Stimulated activated CD8-positive, alpha-beta memory T cell treated with anti-CD3 and anti-CD28 coated beads, Interleukin-12 subunit alpha, Interleukin-12 subunit beta, amount 100 ng/mL, for 24 hours (primary cell): ENCODE measurements at regions not wholly inside any gene's neighbourhood (a gene's known extent, or its start where the extent isn't known, plus 50 kb on each side); places are given as distances from the start of the nearest gene placed in this dataset.

Experiments used
- DNase-seq: peaks from one replicate; pipeline ENCODE4 v3.0.0-alpha.2; 2020; ENCODE audit errors: extremely low read depth

DNA sequence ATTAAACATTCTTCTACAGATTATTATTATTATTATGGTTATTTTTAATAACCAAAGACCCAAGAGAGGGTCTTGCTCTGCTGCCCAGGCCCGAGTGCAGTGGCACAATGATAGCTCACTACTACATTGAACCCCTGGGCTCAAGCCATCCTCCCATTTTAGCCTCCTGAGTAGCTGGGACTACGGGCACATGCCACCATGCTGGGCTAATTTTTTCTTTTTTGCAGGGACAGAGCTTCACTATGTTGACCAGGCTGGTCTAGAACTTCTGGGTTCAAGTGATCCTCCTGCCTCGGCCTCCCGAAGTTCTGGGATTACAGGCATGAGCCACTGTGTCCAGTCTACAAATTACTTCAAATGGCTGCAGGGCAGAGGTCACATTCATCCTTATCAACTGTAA, 179.8 kb downstream of the KCNRG start:
- no peak for DNase-seq

DNA sequence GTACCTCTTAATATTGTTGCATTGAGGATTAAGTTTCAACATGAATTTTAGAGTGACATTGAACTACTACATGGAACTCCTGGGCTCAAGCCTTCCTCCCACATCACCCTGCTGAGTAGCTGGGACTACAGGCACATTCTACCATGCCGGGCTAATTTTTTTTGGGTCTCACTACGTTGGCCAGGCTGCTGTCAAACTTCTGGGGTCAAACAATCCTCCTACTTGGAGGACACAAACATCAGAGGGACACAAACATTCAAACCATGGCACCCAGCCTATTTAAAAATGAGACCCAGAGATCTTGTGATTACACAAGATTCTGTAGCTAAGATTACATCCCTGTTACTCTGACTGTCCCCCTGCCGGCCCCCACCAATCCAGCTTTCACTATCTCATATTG, 180.9 kb downstream of the KCNRG start:
- DNase-seq, result no peak

DNA sequence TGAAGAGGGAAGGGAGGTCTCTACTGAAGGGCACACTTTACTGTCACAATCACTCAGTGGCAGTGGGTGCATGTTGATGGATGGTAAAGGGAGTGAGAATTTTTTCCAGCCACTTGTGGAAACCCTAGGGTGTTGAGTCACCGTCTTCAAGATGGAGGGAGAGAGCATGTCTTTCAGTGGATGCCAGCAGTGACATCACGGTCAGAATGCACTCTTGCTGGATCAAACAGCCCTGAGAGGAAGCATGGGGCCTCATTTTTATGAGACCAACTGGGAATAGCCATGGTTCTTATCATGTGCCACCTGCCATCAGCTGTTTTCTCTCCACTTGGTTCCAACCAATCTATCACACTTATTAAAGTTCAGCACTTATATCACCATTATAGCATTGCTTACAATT, 182.5 kb downstream of the KCNRG start:
- no peak for DNase-seq

DNA sequence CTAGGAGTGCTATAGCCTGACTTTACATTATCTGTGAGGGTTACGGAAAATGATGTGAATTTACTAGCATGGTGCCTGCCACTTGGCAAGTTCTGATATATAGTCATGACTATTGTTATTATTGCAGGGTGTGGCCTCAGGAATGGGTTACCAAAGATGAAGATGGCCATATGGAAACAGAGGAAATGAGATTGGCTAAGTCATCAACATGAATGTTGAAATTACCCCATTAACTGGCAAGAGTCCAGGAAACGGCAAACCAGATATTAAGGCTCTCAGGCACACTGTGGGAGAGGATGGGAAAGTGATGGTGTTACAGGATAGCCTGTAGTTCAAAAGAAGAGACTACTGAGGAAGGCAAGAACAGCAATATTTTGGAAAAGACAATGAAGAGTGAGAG, 183.3 kb downstream of the KCNRG start:
- no peak for DNase-seq

DNA sequence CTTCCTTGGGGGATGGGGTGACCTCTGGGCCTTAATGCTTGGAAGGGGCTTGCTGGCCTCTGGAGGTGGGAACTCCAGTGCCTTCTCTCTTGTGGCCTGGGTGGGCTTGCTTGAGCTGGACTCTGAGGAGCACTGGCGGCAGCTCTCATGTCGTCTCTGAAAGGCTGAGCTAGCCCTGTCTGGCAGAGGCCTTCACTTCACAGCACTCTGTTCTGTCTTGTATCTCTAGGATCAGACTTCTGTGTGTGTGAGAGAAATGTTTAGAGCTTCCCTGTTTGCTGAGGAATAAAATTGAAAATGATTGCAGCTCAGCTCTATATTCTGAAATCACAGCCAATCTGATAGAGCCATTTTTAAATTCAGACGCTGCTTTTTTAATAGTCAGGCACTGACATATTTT, 185.3 kb downstream of the KCNRG start:
- no peak for DNase-seq

DNA sequence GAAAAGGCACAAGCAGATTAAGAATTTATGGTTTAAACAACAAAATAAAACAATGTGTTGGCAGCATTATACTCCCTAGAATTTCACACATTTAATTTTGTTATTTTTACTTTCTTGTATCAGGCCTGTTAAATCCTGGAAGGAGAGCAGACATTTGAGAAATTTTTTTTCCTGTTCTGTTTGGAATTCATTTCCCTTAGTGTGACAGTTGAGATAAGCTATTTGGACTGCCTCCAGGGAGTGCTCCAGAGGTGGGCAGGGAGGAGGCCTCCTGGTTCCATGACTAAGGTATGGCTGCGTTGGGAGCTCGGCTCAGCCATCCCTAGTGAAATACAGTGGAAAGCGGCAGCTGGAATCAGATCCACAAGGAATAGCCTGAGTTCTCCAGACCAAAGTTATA, 185.7 kb downstream of the KCNRG start:
- no peak for DNase-seq

DNA sequence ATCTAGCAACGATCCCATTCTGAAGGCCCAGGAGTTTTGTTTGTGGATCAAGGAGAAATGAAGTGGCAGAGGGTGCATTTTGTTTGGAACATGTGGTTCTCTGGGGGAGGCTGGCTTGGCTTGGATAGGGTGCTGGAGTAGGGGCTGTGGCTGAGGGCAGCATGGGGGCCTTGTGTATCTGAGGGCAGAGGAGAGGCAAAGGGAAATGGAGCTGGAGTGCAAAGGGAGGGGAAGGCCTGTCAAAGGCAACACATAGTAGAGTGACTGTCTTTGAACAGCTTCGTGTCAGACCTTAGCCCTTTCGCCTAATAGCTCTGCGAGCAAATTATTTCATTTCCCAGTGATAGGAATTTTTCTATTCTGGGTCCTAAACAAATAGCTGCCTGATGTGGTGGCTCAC, 187.2 kb downstream of the KCNRG start:
- DNase-seq, result no peak

DNA sequence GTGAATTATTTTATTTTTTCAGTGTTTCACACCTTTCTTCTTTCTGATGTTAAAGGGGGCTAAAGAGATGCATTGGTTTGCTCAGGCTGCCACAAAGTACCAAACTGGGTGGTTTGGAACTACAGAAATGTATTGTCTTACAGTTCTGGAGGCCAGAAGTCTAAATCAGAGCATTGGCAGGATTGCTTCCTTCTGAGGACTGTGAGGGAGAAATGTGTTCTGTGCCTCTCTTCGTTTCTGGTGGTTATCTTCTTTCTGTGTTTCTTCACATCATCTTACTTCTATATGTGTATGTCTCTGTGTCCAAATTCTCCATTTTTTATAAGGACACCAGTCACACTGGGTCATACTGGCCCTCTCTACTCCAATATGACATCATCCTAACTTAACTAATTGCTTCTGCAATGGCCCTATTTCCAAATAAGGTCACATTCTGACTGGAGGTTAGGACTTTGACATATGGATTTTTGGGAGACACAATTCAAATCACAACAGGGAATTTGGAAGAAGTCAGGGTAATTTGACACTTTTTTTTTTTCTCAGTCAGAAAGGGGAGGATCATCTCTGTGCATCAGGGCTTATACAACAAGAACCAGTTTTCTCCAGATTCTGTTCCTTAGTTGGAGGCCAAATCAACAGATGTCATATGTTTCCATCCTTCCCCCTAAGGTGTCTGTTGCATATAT, 188.2 kb downstream of the KCNRG start:
- DNase-seq, result no peak

DNA sequence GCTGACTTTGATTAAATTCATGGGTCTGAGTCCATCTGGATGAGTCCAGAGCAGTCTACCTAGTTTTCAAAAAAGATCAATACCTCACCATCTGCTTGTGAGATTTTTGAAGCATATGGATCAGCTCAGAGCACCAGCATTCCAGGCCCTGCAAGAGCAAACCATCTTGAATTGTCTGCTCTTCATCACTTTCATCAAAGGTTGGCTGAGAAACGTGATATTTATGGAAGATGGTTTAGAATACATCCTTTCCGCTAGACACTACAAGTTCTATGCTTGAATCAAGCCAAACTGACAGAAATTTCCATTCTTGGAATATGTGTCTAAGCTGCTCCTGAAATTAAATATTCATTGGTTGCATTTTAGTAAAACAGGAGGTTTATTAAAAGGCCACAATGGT, 190.3 kb downstream of the KCNRG start:
- DNase-seq, result no peak

DNA sequence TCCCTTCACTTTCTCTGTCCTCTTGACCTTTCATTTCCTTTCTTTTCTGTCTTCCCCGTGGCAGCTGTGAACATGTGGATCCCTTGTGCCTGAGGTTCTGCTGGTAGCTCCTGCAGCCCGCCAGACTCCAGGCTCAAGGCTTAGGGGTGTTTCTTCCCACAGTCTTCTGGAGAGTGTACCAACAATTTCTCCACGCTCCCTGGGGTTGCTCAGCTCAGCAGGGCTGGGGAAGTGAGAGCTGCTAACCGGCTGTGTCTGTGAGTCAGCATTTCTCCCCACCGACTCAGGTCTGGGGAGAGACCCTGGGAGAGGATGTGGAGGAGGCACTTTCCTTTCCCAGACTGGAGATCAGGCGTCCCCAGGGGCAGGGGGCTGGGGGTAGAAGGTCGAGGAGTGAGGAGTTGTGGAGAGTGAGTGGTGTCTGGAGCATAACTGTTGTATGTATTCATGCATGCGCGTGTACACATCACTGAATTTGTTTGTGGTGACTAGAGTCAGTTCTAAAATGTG, 193.6 kb downstream of the KCNRG start:
- no peak for DNase-seq

DNA sequence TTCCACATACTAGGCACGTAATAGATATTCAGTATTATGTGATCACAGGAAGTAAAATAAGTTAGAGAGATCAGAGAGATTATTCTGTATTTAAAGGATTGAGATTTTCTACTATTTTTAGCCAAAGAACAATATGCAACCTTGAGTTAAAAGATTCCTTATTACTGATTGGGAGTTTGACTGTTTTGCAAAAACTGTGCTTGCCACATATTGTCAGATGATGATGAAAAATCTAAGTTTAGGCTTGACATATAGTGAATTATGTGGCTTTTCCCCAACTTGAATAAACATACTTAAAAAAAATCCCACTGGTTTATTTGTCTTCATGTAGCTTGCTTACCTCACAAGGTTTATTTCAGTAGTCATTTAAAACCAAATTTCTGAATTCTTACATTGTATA, 194.4 kb downstream of the KCNRG start:
- DNase-seq, result no peak

DNA sequence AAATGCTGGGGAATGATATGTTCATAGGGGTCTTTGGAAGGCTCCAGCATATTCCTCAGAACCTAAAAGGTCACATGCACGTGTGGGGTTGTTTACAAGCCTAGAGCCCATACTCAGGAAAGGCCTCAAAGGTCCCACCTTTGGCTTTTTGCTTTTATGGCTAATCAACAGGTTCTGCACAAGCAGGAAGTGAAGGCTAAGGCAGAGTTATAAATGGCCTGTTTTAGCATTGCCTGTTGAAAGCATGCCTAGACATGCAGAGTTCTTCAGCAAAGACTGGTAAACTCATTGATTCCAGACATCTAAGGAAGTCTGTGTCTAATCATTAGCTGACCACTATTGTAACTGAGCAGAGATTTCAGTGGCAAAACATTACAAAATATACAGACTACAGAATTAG, 198.3 kb downstream of the KCNRG start:
- no peak for DNase-seq

DNA sequence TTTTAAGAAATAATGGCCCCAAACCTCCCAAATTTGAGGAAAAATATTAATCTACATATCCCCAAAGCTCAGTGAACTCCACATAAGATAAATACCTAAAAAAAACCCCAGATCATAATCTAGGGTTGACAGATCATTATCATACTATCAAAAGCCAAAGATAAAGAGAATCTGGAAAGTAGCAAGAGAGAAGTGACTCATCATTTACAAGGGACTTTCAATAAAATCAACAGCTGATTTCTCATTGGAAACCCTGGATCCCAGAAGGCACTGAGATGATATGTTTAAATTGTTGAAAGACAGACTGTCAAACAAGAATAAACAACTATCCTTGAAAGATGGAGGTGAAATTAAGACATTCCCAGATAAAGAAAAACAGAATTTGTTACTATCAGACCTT, 199.3 kb downstream of the KCNRG start:
- no peak for DNase-seq

DNA sequence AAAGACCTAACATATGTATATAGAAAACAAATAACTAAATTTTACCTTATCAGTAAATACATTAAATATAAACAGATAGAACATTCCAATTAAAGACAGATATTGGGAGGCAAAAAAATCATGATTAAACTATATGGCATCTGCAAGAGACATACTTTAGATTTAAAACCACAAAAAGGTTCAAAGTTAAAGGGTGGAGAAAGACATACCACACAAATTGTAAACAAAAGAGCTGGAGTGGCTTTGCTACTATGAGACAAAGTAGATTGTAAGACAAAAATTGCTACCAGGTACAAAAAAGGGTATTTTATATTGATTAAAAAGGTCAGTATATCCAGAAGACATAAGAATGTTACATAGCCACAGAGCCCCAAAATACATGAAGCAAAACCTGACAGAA, 200.2 kb downstream of the KCNRG start:
- DNase-seq, result no peak

DNA sequence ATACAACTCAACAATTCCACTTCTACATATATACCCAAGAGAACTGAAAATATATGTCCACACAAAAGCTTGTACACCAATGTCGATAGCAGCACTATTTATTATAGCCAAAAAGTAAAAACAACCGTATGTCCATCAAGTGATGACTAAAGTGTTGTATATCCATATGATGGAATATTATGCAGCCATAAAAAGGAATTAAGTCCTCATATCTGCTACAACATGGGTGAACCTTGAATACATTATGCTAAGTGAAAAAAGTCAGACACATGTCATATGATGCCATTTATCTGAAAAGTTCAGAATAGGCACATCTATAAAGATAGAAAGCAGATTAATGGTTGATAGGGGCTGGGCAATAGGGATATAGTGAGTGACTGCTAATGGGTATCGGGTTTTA, 204.5 kb downstream of the KCNRG start:
- DNase-seq, result no peak

DNA sequence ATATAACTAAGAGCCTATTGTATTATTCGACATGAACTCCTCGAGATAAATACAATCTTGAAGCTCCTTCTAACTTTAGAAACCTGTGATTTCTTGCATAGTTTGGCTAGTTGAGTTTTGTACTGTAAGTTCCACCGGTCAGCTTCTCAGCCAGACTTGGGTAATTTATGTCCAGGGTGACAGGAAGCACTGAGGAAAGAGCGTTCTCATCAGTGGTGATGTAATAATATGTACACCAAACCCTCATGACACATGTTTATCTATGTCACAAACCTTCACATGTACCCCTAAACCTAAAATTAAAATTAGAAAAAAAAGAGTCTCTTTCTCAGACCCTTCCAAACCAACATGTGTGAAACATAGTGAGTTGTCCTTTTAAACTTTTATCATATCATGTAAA, 205.7 kb downstream of the KCNRG start:
- DNase-seq, result no peak

DNA sequence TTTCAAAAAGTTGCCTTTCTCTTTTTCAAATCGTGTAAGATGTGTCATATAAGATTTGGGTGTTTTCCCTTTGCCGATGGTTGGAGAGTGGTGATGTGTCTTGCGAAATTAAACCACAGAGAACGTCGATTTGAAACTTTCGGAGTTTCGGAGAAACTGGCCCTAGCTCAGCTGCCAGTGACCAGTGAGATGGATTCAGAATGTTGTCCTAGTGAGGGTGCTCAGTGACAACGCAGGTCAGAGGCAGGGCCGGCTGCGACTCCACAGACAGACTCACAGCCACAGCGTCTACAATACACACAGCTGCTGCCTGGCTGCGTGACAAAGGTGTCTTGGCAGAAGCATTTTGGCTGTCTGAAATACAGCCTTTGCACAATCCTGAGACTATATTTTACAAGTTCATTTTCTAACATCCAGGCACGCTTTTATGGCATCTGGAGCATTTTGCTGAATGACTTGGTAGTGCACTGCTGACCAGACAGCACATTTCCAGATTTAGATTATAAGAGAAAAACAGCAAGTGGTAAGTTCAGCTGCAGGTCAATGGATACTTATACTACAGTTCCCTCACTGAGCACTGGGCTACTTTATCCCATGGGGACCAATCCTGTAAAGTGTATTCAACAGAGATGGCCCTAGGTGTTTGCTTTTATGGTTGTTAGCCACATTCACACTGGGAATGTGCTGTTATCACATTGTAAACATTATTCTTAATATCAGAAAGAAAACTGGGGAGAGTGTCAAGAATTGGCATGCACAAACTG, 207.5 kb downstream of the KCNRG start:
- DNase-seq, result no peak

DNA sequence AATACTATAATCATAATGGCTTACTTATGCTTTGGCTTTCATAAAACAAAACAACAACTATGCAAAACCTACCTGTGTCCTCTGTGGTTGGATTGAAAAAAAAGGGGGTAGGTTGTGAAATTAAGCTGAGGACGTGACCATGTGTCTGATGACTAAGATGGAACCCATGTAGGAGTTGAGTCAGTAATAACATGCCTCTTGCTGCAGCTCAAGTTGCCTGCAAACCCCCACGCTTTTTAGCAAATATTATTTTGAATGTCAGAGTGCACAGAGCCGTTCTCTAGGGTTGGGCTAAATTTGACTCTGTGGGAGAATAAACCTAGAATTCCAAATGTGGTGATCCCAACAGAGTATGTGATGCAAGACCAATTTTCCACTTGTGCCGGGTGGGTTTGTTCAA, 209.3 kb downstream of the KCNRG start:
- no peak for DNase-seq

DNA sequence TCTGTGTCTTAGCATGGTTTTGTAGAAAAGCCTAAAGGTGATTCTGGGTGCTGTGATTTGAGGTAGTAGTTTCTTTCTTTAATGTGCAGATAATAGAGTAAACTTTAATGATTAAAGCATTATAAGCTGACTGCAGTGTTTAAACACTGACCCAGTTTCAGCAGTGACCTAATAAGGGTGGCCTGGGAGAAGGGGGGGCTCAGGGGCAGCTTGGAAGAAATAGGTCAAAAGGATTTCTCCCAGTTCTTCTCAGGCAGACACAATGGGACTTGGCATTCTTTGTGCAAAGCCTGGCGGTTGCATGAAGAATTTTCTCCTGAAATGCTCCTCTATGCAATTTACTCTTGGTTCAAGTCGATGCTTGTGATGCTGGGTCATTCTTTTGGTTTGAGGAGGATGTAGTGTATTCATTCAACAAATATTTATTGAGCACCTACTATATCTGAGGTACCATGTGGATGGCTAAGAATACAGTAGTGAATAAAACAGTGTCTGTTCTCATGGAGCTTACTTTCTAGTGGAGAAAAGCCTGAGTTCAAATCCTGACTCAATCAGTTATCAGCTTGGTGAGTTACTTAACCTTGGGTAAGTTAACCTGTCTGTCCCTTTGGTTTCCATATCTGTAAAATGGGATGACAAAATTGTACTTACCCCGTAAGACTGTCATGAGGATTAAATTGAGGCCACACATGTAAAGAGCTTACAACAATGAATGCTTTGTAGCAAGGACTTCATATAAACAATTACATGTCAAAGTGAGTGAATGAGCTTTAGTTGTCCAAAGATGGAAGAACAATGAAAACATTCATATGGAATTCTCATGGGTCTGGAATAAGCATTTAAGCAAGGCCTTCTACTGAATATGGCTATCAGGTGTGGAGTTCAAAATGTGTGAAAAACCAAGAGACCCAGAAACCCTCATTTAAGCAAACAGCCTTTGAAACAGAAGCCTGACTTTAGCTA, 210.2 kb downstream of the KCNRG start:
- DNase-seq, result no peak

DNA sequence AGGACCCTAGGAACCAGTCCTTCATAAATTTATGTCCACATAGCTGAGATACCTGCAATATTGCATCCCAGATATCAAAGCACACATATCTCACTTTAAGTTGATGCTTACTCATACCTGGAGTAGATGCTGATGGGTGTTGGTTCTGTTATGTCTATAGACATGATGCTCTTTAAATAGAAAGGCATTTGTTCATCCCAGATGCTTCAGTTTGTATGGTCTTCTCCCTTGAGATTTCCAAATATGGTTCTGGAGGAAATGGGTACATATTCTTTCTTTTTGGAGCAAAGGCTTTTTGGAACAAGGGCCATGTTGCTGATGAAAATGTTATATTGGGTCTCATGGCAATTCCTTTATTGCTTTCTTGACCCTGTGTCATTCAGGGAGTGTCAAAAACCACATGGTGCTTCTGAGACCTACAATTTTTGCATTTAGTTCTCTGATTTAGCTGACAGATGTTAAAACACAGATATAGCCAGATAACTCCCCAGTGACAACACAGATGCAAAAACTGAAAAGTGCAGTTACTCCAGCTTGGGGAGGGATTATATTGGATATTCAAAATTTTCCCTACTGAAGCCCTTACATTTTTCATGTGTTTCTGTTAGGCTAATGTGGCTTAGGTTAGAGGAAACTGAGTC, 211.4 kb downstream of the KCNRG start:
- no peak for DNase-seq

DNA sequence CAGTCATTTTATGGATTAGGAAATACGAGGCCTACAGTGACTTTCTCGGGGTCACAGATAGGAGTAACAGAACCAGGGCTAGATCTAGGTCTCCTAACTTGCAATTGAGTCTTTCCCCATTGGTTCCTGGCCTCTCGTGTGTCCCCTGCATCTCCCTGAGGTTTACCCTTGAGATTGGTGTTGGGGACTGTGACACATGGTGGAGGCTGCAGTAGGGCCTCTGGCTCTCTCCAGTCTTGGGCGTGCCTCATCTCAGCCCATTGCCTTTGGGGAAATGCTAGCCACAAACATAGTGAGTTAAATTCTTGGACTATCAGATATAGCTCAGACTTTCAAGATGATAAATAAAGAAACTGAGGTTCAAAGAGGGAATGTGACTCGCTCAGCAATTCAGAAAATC, 212.1 kb downstream of the KCNRG start:
- DNase-seq, result no peak

DNA sequence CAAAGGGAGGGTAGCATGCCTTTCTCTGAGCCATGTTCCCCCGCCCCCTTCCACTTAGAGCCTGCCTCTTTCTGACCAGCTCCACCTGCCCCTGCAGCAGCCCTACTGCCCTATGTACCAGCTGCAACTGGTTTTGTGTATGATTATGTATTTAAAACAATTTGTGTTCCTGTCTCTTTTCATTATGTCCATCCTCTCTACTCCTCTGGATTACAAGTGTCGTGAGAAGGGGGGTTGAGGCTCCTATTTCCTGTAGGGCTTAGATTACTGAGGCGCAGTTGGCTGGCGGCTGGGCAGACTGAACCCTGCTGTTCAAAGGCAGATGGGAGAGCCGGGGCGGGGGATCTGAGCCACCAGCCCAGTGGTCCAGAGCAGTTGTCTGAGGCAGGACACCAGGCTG, 213.3 kb downstream of the KCNRG start:
- no peak for DNase-seq
